Heart right ventricle (tissue), 16 donors: ENCODE measurements at regions not wholly inside any gene's neighbourhood (a gene's known extent, or its start where the extent isn't known, plus 50 kb on each side); places are given as distances from the start of the nearest gene placed in this dataset.

ENCODE experiments used
- ATAC-seq, 8 donors: fragments of 200-7000 bp; cut with Tn5 transposase; one replicate each; pipeline ENCODE4 v1.9.1; 2020; ENCODE audit warnings: mild to moderate bottlenecking in 8 of 8, moderate library complexity in 8 of 8, moderate number of reproducible peaks in 1 of 8
- DNase-seq, 2 donors: peaks; one replicate each; pipeline ENCODE4 v3.0.0-alpha.2; 2020
- H3K27ac ChIP-seq, 10 donors: fragments of 200-600 bp; sonication (generic) in 2 of 10; one replicate each; pipeline versions ENCODE4 v1.5.0 to v1.8.0; 2020 to 2022; ENCODE audit warnings: mild to moderate bottlenecking in 3 of 10
- H3K27me3 ChIP-seq, 7 donors: fragments of 200-600 bp; one replicate each; pipeline ENCODE4 v1.8.0; 2021 to 2022; ENCODE audit warnings: mild to moderate bottlenecking in 2 of 7
- H3K36me3 ChIP-seq, 9 donors: fragments of 200-600 bp; sonication (generic) in 1 of 9; one replicate each; pipeline versions ENCODE4 v1.5.0 to v1.8.0; 2020 to 2022; ENCODE audit warnings: mild to moderate bottlenecking in 2 of 9
- H3K4me1 ChIP-seq, 9 donors: fragments of 200-600 bp; sonication (generic) in 1 of 9; one replicate each; pipeline versions ENCODE4 v1.5.0 to v1.8.0; 2020 to 2022; ENCODE audit warnings: mild to moderate bottlenecking in 4 of 9
- H3K4me3 ChIP-seq, 10 donors: fragments of 200-600 bp; sonication (generic) in 2 of 10; one replicate each; pipeline versions ENCODE4 v1.5.0 to v1.8.0; 2020 to 2022; ENCODE audit warnings: mild to moderate bottlenecking in 7 of 10, moderate library complexity in 2 of 10
- H3K9me3 ChIP-seq, 11 donors: fragments of 200-600 bp in 10 of 11; sonication (generic) in 2 of 11; one replicate each; pipeline versions ENCODE4 v1.5.0 to v1.8.0; 2013 to 2022; ENCODE audit warnings: mild to moderate bottlenecking in 2 of 11, control low read depth in 1 of 11, moderate library complexity in 1 of 11
- CTCF ChIP-seq, 9 donors: fragments of 200-600 bp; sonication (generic) in 2 of 9; IDR thresholded peaks; one replicate each; pipeline versions ENCODE4 v1.5.0 to v1.8.0; 2021 to 2022; ENCODE audit warnings: antibody characterized with exemption in 9 of 9, mild to moderate bottlenecking in 5 of 9, moderate library complexity in 1 of 9
- WGBS, 2 donors: extraction: QIAGEN DNeasy Blood & Tissue Kit; methylation state at CpG; one replicate each; pipeline ENCODE4 v1.1.7; 2013; ENCODE audit warnings: inconsistent platforms in 1 of 2; 5-methylcytosine and 5-hydroxymethylcytosine counted together
- intact Hi-C, 10 donors: fragments of 100-400 bp; cut with DNase I; formaldehyde crosslinking; loops; one replicate each; pipeline versions ENCODE4 v1.11.1 to v1.14.2; 2022
- donor health status: Arrhythmogenic right ventricular cardiomyopathy.
- donor health status: ischemic (EF 13 %, LVEDD 7.1; RV severe dilation, severe dysfunction).
- donor health status: healthy with polysubstance abuse.
- donor health status: DM: no; HTN: yes; CAD: no.
- donor health status: DM: no; HTN: no; CAD: no.
- donor health status: ischemic (EF 25% LVEDD 6.9; RV normal size, moderate dysfunction).
- donor health status: ischemic (EF 25% LVEDD 5.7; RV mildly dilated, moderate dysfunction).
- donor health status: healthy.
- donor health status: DM: yes; HTN: yes; CAD: no.
- donor health status: Ischemic cardiomyopathy.
- donor health status: ischemic (EF 35%, LVEDD 5.7; RV mildly dilated, moderate dysfunction).
- donor health status: nonischemic (EF 11% LVEDD 7.7; RV severe dilation, severe dysfunction).
- donor health status: DM: yes; HTN: yes; CAD: no.
- donor health status: PGD.
- donor health status: ischemic (EF 29% LVEDD 5.4; RV normal size, mild dysfunction).
- donor health status: nonischemic (EF 23%, LVEDD 6.1; RV moderate dilation, normal function).

DNA sequence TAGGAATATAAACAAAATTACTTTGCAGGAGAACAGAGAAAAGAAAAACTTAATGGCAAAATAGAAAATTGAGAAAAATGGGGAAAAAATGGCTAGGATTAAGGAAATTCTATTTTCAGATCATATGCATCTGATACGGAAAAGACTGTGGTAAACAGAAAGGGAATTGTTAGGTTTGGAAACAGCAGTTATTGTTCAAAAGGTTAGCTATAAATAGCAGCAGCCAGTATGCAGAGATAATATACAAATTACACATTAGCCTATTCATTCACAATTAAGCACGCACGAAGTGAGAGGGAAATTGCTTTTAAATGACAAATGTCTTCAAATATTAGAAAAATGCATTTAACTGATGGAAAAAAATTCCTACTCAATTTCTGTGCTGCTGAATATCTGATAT is 224.1 kb upstream of the FAM3C start:
- ATAC-seq, result no peak

GRCh38 chr7:121618182-121618581 is 222.1 kb upstream of the FAM3C start:
- intact Hi-C loops, result no loop called here
- no peak for ATAC-seq
- TF ChIP-seq CTCF (IDR thresholded peaks at IDR 0.05), result no peak
- no peak for DNase-seq
- no peaks in the 10 kb centered on the region for H3K9me3 ChIP-seq
- no peak overlapping the region for H3K27ac ChIP-seq
- no peaks in the 10 kb centered on the region for H3K27me3 ChIP-seq
- no peak overlapping the region for H3K4me3 ChIP-seq
- H3K4me1 ChIP-seq, result peaks cover 0 to 11% (median 0%) of the 10 kb centered on the region in 9 donors
- WGBS, 2 donors, result 79 to 84% methylated on average over 2 of the region's 2 CpGs
- H3K36me3 ChIP-seq, result no peaks in the 10 kb centered on the region

More for the DNA sequence above, 224.1 kb upstream of the FAM3C start:
- intact Hi-C loops, result no loop called here
- WGBS, 2 donors, result 27 to 34% methylated on average over 3 of the region's 3 CpGs
- no peaks in the 10 kb centered on the region for H3K36me3 ChIP-seq
- H3K27ac ChIP-seq, result no peak overlapping the region
- H3K4me3 ChIP-seq, result no peak overlapping the region
- DNase-seq, result no peak
- no peak for TF ChIP-seq CTCF (IDR thresholded peaks at IDR 0.05)
- H3K4me1 ChIP-seq, result peaks cover 0 to 16% (median 0%) of the 10 kb centered on the region in 9 donors
- H3K9me3 ChIP-seq, result no peaks in the 10 kb centered on the region
- H3K27me3 ChIP-seq, result no peaks in the 10 kb centered on the region

GRCh38 chr7:121610243-121610642 is 214.1 kb upstream of the FAM3C start:
- Histone ChIP-seq H3K36me3 (no peaks in the 10 kb centered on the region), H3K9me3 (no peaks in the 10 kb centered on the region), H3K27me3 (no peaks in the 10 kb centered on the region), H3K4me3 (no peak overlapping the region), H3K27ac (no peak overlapping the region), H3K4me1 (peaks cover 0 to 8% (median 0%) of the 10 kb centered on the region in 9 donors)
- WGBS, 2 donors, result 10 to 23% methylated on average over 1 of the region's 1 CpG
- no peak for DNase-seq
- TF ChIP-seq CTCF (IDR thresholded peaks at IDR 0.05), result no peak
- intact Hi-C loops, result no loop called here
- ATAC-seq, result peak in 4 of 8 donors; percentile 30 to 77 (median 66)

DNA sequence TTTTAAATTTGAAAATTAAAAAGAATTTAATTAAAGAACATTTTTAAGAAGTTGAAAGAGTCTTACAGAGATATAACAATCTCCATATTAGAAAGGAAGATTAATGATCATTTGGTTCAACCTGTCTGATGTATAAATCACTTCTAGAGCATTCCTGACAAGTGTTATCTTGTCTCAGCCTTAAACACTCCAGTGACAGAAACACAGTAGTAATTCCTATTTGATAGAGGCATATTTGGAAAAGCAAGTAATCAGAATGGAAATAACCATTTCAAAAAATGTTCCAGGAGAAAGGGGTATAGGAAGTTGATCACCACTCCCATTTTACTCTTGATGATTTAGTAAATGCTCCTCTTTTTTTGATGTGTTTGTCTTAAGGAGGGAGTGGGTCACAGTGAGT is 213.1 kb upstream of the FAM3C start:
- no peaks in the 10 kb centered on the region for H3K36me3 ChIP-seq
- no peak overlapping the region for H3K4me3 ChIP-seq
- no peak for DNase-seq
- H3K9me3 ChIP-seq, result no peaks in the 10 kb centered on the region
- no peak for ATAC-seq
- H3K27ac ChIP-seq, result no peak overlapping the region
- no peaks in the 10 kb centered on the region for H3K27me3 ChIP-seq
- no peak for TF ChIP-seq CTCF (IDR thresholded peaks at IDR 0.05)
- peaks cover 0 to 12% (median 0%) of the 10 kb centered on the region in 9 donors for H3K4me1 ChIP-seq
- intact Hi-C loops, result loop anchor here in 2 of 10 donors (5.0 kb wide), 2 partner anchors 383 to 388 kb away; no protein-coding TSS in a partner anchor
